ENCODE measurements at regions not wholly inside any gene's neighbourhood (a gene's known extent, or its start where the extent isn't known, plus 50 kb on each side); places are given as distances from the start of the nearest gene placed in this dataset.

DNA sequence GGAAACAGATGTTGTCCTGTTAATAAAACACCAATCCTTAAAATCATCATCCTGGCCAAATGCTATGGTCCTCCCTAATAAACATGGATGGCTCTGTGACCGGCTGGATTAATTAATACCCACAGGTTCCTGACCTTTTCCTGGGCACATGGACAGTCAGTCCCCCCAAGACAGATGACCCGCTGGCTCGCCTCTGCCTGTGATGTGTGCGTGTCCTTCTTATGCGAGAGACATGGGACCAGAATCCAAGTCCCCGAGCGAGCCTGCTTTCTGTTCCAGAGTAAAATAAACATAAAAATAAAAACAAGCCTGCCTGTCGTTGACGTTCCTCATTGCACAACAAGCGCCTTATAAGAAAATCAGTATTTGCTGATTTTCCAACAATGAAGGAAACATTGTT lies 378.3 kb upstream of the TSHZ3 start:
- Histone ChIP-seq H3K4me2 (no peak overlapping the region), H3K4me1 (ENCODE audit: control insufficient read depth in 1 of 2, insufficient read depth in 2 of 2, low read depth in 1 of 2, low read length in 1 of 2) (no peaks in the 10 kb centered on the region), H3K9ac (no peak overlapping the region), H3K27ac (ENCODE audit: low read depth in 2 of 2, low read length in 1 of 2) (no peak overlapping the region), H3F3A (replicated peaks; ENCODE audit: insufficient read depth) (no peaks in the 10 kb centered on the region), H3K27me3 (ENCODE audit: insufficient read depth) (no peaks in the 10 kb centered on the region), H3K36me3 (replicated peaks in 1 of 2; ENCODE audit: control insufficient read depth in 1 of 2, insufficient read depth in 2 of 2, low read length in 1 of 2) (no peaks in the 10 kb centered on the region), H3K9me2 (no peaks in the 10 kb centered on the region), H2AFZ (ENCODE audit: low read depth) (no peak overlapping the region), H3K79me2 (ENCODE audit: insufficient read depth) (no peaks in the 10 kb centered on the region), H4K20me1 (ENCODE audit: insufficient read depth) (no peaks in the 10 kb centered on the region), H3K9me3 (no peaks in the 10 kb centered on the region), H3K4me3 (ENCODE audit: low read depth in 2 of 2, low read length in 1 of 2) (no peak overlapping the region)
- POLR2A ChIA-PET, result no interaction called here
- CTCF ChIA-PET, result no interaction called here
- 58% methylated on average over 10 of the region's 10 CpGs for WGBS (ENCODE audit: low lambda C conversion rate)
- DNase-seq, result no peak
- TF ChIP-seq USF2 (IDR thresholded peaks at IDR 0.05; ENCODE audit: borderline replicate concordance, low read depth, low read length) (no peak), RCOR1 (IDR thresholded peaks at IDR 0.05; ENCODE audit: low read length) (no peak), YY1 (IDR thresholded peaks at IDR 0.05; ENCODE audit: low read depth) (no peak), SMC3 (IDR thresholded peaks at IDR 0.05; ENCODE audit: low read depth, low read length) (no peak), TCF12 (IDR thresholded peaks at IDR 0.05) (no peak), IRF3 (IDR thresholded peaks at IDR 0.05; ENCODE audit: low read depth, low read length) (no peak), CHD2 (IDR thresholded peaks at IDR 0.05; ENCODE audit: low read length, partially characterized antibody) (no peak), GATA2 (CRISPR knock-in tag; IDR thresholded peaks at IDR 0.05) (no peak), MEF2A (IDR thresholded peaks at IDR 0.05; ENCODE audit: borderline replicate concordance, low read depth) (no peak)

DNA sequence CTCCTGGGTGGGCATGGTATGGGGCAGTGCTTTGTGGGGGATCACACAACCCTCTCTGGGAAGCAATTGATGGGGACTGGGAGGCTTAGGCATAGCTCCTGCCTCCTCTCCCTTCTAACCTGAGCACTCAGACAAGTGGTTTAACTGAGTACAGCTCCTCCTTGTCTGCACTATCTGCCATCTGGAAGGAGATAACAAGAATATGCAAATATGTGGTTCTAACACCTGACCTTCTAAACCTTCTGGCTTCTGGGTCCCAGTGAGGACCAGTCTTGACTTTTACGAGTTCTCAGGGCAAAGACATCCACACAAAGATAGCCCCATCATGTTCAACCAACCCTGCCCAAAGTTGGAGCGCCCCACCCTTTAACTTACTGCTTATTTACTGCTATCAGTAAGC lies 381.0 kb upstream of the TSHZ3 start:
- DNase-seq, result no peak
- Histone ChIP-seq H3K79me2 (ENCODE audit: insufficient read depth) (no peaks in the 10 kb centered on the region), H3K27ac (ENCODE audit: low read depth in 2 of 2, low read length in 1 of 2) (no peak overlapping the region), H4K20me1 (ENCODE audit: insufficient read depth) (no peaks in the 10 kb centered on the region), H3F3A (replicated peaks; ENCODE audit: insufficient read depth) (no peaks in the 10 kb centered on the region), H3K4me3 (ENCODE audit: low read depth in 2 of 2, low read length in 1 of 2) (no peak overlapping the region), H3K36me3 (replicated peaks in 1 of 2; ENCODE audit: control insufficient read depth in 1 of 2, insufficient read depth in 2 of 2, low read length in 1 of 2) (no peaks in the 10 kb centered on the region), H3K9ac (no peak overlapping the region), H3K4me1 (ENCODE audit: control insufficient read depth in 1 of 2, insufficient read depth in 2 of 2, low read depth in 1 of 2, low read length in 1 of 2) (no peaks in the 10 kb centered on the region), H3K4me2 (no peak overlapping the region), H3K9me2 (no peaks in the 10 kb centered on the region), H3K9me3 (no peaks in the 10 kb centered on the region), H3K27me3 (ENCODE audit: insufficient read depth) (no peaks in the 10 kb centered on the region), H2AFZ (ENCODE audit: low read depth) (no peak overlapping the region)
- ChIA-PET CTCF (interaction anchor here (0.6 to 1.2 kb wide), 2 partner anchors 14 to 20 kb away, joined by 3 read pairs; no protein-coding TSS in a partner anchor), POLR2A (no interaction called here)
- 8% methylated on average over 2 of the region's 2 CpGs for WGBS (ENCODE audit: low lambda C conversion rate)
- TF ChIP-seq NRF1 (IDR thresholded peaks at IDR 0.05; ENCODE audit: low read depth, low read length), result no peak
- no peak for TF ChIP-seq MXI1 (IDR thresholded peaks at IDR 0.05; ENCODE audit: low read depth, low read length)
- TF ChIP-seq GABPA (IDR thresholded peaks at IDR 0.05; ENCODE audit: low read depth), result no peak
- TF ChIP-seq SIN3A (IDR thresholded peaks at IDR 0.05; ENCODE audit: borderline replicate concordance, low read depth, low read length), result no peak
- TF ChIP-seq TCF12 (IDR thresholded peaks at IDR 0.05), result no peak
- TF ChIP-seq, protein P1, sequence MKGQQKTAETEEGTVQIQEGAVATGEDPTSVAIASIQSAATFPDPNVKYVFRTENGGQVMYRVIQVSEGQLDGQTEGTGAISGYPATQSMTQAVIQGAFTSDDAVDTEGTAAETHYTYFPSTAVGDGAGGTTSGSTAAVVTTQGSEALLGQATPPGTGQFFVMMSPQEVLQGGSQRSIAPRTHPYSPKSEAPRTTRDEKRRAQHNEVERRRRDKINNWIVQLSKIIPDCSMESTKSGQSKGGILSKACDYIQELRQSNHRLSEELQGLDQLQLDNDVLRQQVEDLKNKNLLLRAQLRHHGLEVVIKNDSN (IDR thresholded peaks at IDR 0.05; ENCODE audit: borderline replicate concordance, low read depth), result no peak
- no peak for TF ChIP-seq GATA2 (CRISPR knock-in tag; IDR thresholded peaks at IDR 0.05)
- TF ChIP-seq PBX3 (IDR thresholded peaks at IDR 0.05), result no peak
- TF ChIP-seq FOXM1 (IDR thresholded peaks at IDR 0.05; ENCODE audit: low read depth), result no peak
- no peak for TF ChIP-seq EP300 (IDR thresholded peaks at IDR 0.05; ENCODE audit: borderline replicate concordance in 1 of 2, low read depth in 1 of 2, low read length in 1 of 2)
- TF ChIP-seq, protein P2, sequence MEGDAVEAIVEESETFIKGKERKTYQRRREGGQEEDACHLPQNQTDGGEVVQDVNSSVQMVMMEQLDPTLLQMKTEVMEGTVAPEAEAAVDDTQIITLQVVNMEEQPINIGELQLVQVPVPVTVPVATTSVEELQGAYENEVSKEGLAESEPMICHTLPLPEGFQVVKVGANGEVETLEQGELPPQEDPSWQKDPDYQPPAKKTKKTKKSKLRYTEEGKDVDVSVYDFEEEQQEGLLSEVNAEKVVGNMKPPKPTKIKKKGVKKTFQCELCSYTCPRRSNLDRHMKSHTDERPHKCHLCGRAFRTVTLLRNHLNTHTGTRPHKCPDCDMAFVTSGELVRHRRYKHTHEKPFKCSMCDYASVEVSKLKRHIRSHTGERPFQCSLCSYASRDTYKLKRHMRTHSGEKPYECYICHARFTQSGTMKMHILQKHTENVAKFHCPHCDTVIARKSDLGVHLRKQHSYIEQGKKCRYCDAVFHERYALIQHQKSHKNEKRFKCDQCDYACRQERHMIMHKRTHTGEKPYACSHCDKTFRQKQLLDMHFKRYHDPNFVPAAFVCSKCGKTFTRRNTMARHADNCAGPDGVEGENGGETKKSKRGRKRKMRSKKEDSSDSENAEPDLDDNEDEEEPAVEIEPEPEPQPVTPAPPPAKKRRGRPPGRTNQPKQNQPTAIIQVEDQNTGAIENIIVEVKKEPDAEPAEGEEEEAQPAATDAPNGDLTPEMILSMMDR (IDR thresholded peaks at IDR 0.05), result no peak
- no peak for TF ChIP-seq TEAD4 (IDR thresholded peaks at IDR 0.05; ENCODE audit: borderline replicate concordance, insufficient read depth)
- TF ChIP-seq, protein P3, sequence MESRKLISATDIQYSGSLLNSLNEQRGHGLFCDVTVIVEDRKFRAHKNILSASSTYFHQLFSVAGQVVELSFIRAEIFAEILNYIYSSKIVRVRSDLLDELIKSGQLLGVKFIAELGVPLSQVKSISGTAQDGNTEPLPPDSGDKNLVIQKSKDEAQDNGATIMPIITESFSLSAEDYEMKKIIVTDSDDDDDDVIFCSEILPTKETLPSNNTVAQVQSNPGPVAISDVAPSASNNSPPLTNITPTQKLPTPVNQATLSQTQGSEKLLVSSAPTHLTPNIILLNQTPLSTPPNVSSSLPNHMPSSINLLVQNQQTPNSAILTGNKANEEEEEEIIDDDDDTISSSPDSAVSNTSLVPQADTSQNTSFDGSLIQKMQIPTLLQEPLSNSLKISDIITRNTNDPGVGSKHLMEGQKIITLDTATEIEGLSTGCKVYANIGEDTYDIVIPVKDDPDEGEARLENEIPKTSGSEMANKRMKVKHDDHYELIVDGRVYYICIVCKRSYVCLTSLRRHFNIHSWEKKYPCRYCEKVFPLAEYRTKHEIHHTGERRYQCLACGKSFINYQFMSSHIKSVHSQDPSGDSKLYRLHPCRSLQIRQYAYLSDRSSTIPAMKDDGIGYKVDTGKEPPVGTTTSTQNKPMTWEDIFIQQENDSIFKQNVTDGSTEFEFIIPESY (IDR thresholded peaks at IDR 0.05; ENCODE audit: borderline replicate concordance, low read depth), result no peak
- no peak for TF ChIP-seq RCOR1 (IDR thresholded peaks at IDR 0.05; ENCODE audit: low read length)
- no peak for TF ChIP-seq RXRA (IDR thresholded peaks at IDR 0.05; ENCODE audit: borderline replicate concordance, low read depth)

Data from SK-N-SH (cell line).